GM18502 (cell line): ENCODE measurements at regions not wholly inside any gene's neighbourhood (a gene's known extent, or its start where the extent isn't known, plus 50 kb on each side); places are given as distances from the start of the nearest gene placed in this dataset.

ENCODE experiments used
- ATAC-seq: cut with Tn5 transposase; IDR thresholded peaks from one replicate; pipeline ENCODE4 v1.9.1; 2021; ENCODE audit warnings: mild to moderate bottlenecking; ENCODE audit not compliant: unreplicated experiment, poor library complexity

- peak; percentile 66 for ATAC-seq
Measured at GRCh38 chr9:1930245-1930736, 84.9 kb upstream of the SMARCA2 start.

GRCh38 chr9:1938135-1938534 is 77.0 kb upstream of the SMARCA2 start:
- peak; percentile 11 for ATAC-seq

GRCh38 chr9:1938675-1939170 is 76.4 kb upstream of the SMARCA2 start:
- peak; percentile 81 for ATAC-seq

- ATAC-seq = peak; percentile 53
Measured at GRCh38 chr9:1939466-1939865, 75.7 kb upstream of the SMARCA2 start.

- ATAC-seq = peak; percentile 79
Measured at GRCh38 chr9:1939926-1940368, 75.2 kb upstream of the SMARCA2 start.

- no peak for ATAC-seq
Measured at GRCh38 chr9:1941989-1942388, 73.2 kb upstream of the SMARCA2 start.

GRCh38 chr9:1946526-1947283 is 68.4 kb upstream of the SMARCA2 start:
- no peak for ATAC-seq

GRCh38 chr9:1947438-1947837 is 67.7 kb upstream of the SMARCA2 start:
- no peak for ATAC-seq

- no peak for ATAC-seq
Measured at GRCh38 chr9:1948541-1948940, 66.6 kb upstream of the SMARCA2 start.

- no peak for ATAC-seq
Measured at GRCh38 chr9:1951446-1951845, 63.7 kb upstream of the SMARCA2 start.

GRCh38 chr9:1952001-1952400 is 63.1 kb upstream of the SMARCA2 start:
- ATAC-seq = no peak

- ATAC-seq = no peak
Measured at GRCh38 chr9:1954238-1954637, 60.9 kb upstream of the SMARCA2 start.

GRCh38 chr9:1956958-1957357 is 58.2 kb upstream of the SMARCA2 start:
- no peak for ATAC-seq

GRCh38 chr9:1957856-1958255 is 57.3 kb upstream of the SMARCA2 start:
- ATAC-seq = no peak

- no peak for ATAC-seq
Measured at GRCh38 chr9:1959371-1959770, 55.8 kb upstream of the SMARCA2 start.

GRCh38 chr9:1960342-1961042 is 54.7 kb upstream of the SMARCA2 start:
- no peak for ATAC-seq

GRCh38 chr9:1962122-1962521 is 53.0 kb upstream of the SMARCA2 start:
- ATAC-seq = no peak

GRCh38 chr9:1962588-1963106 is 52.5 kb upstream of the SMARCA2 start:
- no peak for ATAC-seq

GRCh38 chr9:1964093-1964492 is 51.1 kb upstream of the SMARCA2 start:
- no peak for ATAC-seq
